Esophagus squamous epithelium (tissue), 4 donors: ENCODE measurements at regions not wholly inside any gene's neighbourhood (a gene's known extent, or its start where the extent isn't known, plus 50 kb on each side); places are given as distances from the start of the nearest gene placed in this dataset.

Experiments
- POLR2A ChIP-seq, 4 donors: fragments of 450-650 bp; IDR thresholded peaks; one replicate each; pipeline ENCODE4 v1.6.1; 2017; ENCODE audit warnings: antibody characterized with exemption in 4 of 4, mild to moderate bottlenecking in 4 of 4, moderate library complexity in 3 of 4
- TF ChIP-seq, protein P1 (sequence below), 6 experiments: fragments of 450-650 bp in 4 of 6; fragments of 200-600 bp in 2 of 6; sonication (generic) in 2 of 6; IDR thresholded peaks; one replicate each; pipeline ENCODE4 v1.5.1; 2016 to 2019; ENCODE audit warnings: antibody characterized with exemption in 6 of 6, mild to moderate bottlenecking in 4 of 6, moderate library complexity in 4 of 6

DNA sequence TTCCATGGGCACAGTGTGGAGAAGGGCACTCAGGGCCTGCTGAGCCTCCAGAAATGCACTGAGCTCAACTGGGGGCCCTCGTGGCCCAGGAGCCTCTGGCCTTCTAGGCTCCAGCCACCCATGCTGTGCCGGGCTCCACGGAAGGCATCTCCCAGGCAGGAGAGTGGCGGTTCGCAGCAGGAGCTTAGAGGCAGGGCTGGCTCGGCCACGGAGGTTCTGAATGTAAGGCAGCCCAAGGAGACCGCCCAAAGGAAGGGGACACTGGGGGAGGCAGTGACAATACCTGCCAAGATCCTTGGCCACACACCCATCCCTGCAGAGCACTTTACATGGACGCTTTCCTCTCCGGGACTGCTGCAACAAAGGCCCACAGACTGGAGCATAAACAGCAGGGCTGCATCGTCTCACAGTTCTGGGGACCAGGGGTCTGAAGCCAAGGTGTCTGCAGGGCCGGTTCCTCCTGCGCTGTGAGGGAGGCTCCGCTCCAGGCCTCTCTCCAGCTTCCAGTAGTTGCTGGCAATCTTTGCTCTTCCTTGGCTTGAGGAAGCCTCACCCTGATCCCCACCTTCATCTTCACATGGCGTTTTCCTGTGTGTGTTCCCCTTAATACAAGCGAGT is 128.2 kb upstream of the CDH4 start:
- TF ChIP-seq, protein P1, sequence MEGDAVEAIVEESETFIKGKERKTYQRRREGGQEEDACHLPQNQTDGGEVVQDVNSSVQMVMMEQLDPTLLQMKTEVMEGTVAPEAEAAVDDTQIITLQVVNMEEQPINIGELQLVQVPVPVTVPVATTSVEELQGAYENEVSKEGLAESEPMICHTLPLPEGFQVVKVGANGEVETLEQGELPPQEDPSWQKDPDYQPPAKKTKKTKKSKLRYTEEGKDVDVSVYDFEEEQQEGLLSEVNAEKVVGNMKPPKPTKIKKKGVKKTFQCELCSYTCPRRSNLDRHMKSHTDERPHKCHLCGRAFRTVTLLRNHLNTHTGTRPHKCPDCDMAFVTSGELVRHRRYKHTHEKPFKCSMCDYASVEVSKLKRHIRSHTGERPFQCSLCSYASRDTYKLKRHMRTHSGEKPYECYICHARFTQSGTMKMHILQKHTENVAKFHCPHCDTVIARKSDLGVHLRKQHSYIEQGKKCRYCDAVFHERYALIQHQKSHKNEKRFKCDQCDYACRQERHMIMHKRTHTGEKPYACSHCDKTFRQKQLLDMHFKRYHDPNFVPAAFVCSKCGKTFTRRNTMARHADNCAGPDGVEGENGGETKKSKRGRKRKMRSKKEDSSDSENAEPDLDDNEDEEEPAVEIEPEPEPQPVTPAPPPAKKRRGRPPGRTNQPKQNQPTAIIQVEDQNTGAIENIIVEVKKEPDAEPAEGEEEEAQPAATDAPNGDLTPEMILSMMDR (IDR thresholded peaks at IDR 0.05), result no peak
- no peak for TF ChIP-seq POLR2A (IDR thresholded peaks at IDR 0.05)
